HG02943 (cell line): ENCODE measurements at regions not wholly inside any gene's neighbourhood (a gene's known extent, or its start where the extent isn't known, plus 50 kb on each side); places are given as distances from the start of the nearest gene placed in this dataset.
"Not testable (repeated sequence)": the region's sequence is repeated elsewhere in the genome, so short reads cannot be mapped to it uniquely, and the experiment has no call there.

Source experiments
- ATAC-seq: cut with Tn5 transposase; IDR thresholded peaks from one replicate; pipeline ENCODE4 v1.9.1; 2021; ENCODE audit warnings: mild to moderate bottlenecking, low read depth, moderate library complexity; ENCODE audit not compliant: unreplicated experiment

DNA sequence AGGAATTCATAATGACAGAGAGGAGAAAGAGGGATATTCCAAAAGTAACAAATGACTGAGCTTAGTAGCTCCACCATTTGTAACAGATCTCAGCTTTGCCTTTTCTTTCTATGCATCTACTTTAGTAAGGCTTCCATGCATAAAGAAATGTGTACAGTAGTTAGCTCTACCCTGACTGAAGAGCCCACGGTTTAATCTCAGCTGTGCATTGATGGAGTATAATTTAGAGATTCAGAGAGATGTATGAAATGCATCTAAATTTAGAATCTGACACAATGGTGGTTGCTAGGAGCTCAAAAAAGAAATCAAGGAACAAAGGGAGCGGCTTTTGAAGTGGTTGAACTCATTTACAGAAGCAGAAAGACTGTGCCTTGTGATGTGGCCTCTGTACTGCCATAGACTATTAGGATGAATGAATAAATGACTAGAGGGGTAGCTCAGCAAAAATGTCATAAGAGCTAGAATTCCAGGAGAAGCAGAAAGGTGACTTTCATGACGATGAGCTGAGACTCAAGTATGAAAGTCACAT lies 838.6 kb downstream of the RPS29 start:
- no peak for ATAC-seq

DNA sequence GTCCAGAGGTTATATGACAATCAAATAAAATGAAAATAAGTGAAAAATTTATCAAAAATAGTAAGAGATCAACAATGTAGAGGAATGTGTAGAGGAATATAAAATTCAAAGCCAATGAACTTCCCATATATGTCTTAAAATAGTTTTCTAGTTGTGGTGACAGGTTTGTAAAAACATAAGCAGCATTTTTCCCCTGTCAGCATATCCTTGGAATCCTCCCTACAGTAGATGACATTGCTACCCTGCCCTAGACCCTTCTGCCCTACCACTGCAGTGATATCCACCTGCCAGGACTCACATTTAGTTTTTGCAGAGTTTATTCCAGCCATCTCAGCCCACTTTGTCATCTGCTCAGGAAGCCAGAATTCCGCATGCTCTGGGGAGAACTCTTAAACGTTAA lies 842.0 kb downstream of the RPS29 start:
- no peak for ATAC-seq

DNA sequence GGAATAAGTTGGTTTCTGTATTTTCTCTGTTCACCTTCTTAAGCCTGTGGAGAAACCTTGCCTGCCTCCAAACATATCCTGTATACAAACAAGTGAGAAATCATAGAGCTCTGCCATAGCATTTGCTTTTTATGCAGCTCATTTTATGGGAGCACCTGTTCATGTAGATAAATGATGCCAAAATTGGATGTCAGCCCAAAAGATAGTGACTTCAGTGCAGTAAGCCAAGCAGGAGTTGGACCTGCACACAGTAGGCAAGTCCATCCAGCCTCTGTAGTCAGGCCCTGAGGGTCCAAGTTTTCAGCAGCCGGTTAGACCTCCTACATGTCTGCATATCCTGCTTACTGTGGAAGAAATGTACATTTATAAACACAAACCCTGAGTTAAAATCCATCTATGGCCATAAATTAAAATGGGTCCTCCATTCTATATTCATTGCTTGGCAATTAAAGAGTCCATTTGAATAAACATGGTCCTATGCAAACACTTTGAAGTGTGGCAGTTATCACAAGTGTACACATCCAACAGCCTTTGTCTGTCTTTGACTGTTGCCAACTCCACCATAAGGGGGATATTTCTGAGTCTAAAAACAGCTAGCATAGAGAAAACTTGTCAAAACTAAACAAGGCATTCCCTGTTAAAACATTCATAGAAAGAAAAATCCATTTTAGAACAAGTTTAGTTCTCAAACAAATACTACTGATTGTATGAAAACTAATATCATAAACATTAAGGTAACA lies 847.8 kb downstream of the RPS29 start:
- no peak for ATAC-seq

DNA sequence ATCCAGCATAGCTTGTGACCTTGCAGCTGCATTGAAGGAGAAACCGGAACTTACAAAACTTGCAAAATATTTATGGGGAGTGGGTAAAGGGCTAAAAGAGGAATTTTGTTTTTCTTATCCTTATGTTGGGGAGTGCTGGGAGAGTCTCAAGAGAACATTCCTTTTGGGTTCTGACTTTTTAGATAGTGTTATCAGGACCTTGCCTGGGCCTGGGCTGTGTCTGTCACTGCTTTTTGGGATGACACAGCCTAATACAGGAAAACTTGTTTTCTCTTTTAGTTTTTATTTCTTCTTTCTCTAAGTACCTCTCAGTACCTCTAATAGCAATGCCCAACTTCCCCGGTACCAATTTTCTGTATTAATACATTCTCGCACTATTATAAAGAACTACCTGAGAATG lies 850.6 kb downstream of the RPS29 start:
- no peak for ATAC-seq

DNA sequence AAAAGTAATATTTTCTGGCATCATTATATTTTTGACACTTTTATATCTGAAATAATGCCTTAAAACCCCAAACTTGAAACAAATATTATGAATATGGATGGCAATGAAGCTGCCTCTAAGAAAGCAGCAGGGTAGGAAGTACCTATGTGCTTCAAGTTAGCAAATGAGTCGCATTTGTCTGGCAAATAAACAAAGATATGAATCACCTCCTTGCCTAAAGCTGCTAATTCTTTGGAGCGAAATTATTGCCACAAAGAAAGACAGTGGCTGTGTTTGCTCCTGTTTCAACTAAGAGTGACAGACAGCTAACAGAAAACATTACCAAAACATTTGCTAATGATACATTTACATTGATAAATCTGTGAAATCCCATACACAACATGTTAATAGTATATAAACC lies 854.9 kb downstream of the RPS29 start:
- no peak for ATAC-seq

DNA sequence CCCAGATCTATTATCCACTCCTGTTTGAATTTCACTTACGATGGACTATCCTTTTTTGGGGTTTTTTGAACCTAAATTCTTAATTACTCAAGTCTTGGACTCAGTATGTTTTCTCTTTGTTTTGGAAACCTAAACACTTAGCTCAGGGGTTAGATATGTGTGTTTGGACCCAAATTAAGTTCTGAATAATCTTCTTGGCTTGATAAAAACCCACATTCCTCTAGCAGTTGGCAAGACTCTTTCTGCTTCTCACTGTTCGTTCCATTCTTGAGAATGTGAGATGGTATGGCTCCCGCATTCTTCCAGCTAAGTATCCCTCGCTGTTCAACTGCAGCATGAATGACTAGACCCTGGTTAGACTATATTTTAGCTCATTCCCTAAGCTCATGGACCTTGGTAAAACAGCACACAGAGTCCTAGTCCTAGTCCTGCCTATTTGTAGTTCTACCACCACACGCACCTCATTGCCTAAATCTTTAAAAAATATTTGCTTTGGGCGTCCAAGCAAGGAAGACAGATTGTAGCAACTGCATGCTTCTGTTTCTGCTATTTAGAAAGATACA lies 860.0 kb downstream of the RPS29 start:
- ATAC-seq: no peak

DNA sequence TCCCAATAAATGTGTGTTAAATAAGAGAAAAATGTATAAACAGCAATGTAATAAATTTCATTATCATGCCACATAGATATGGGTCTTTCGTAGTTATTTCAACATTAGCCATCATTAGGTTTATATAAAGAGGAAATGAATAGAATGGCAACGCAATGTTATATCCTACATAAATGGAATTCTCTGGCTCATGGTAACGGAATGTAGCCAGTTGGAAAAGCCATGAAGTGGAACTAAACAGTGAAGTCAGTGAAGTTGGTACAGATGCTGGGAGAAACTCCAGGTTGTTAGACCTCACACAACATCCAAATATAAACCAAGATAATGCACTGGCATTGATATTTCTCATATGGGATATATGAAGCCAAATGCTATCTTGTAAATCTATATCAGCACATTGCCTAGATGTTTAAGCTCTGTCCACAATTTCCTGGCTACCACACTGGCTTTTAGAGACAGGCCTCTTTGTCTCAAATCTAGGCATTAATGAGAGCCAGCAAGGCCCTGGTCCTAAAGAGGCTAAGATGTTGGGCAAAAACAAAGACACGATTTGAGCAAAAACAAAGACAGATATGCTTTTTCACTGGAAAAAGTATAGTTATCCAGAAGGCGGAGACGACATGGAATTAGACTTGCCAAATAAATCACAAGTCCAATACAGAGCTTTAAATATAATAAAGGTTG lies 861.0 kb downstream of the RPS29 start:
- ATAC-seq: no peak

DNA sequence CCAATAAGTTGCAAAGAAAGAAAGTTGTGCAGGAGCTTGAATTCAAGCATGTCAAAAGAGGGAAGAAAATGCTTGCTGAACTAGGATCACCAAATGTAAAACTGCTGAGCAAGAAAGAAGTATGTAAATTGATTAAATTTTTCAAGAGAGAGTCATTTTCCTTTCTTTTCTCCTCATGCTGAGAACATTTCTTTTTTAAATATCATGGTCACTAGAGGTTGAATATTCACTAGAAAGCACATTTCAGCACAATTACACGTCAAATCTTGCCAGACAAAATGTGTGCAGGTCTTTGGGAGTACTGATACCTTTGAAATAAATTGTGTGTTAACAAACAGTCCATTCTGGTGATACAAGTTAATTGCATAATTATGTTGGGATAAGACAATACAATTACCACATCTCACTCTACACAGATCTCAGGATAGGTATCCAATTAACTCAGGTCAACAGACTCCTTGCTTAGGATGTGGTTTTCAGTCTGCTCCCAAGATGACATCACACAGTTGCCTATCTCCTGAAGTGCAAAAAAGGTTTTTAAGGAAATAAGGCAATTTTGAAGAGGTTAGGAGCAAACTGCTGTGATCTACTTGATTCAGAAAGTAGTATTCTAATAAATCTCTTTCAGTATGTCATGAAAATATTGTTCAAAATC lies 862.2 kb downstream of the RPS29 start:
- ATAC-seq: no peak

DNA sequence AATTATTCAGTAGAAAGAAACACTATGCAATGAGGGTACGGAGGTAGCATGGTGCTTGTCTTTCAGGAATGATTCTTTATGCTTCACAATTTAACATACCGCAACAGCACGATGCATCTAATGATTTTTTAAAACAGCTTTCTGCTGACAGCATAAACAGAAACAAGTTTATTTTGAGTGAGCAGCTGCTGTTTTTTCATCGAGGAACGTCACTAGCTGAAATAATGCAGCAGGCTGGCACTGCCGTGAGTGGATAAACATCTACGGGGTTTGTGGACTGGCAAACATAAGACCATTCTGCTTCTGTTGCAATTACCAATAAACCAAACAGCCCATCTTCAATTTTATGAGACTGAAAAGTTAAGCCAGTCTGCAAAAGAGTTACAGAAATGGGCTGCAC lies 871.8 kb downstream of the RPS29 start:
- ATAC-seq: no peak

DNA sequence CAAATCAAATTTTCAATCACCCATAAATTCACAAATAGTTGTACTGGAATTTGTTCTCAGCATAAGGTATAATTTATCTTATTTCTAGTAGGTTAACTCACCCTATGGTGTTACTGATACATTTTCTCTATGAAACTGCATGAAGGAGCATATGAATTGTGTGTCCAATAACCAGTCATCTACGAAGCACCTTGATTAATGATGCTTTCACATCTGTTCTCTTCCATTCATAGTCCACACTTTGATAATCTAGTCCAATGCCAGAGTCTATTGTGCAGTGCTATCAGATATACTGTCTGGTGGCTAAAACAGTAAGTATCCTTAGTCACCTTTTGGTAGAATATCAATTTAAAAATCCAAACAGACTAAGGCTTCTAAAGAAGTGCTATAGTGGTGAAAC lies 876.0 kb downstream of the RPS29 start:
- ATAC-seq: no peak

DNA sequence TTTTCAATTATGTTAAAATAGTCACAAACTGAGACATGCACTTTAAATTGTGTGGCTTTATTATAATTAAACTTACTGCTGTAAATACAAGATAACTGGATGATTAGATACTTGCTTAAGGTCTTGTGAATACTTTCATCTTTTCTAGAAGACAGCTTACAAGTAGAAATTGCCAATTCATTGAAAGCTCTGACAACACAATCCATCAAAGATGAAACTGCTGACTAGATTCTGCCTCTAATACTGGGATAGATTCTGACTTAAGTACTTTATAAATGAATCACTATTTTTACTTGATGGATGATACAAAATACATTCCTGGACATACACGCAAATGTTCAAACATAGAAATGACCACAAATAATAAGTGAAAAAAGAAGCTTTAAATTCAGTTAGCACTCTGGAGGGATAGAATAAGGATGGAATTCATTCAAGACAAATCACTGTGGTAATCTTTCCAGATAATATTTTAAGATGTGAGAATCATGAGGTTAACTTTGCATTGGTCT lies 876.8 kb downstream of the RPS29 start:
- ATAC-seq: no peak

DNA sequence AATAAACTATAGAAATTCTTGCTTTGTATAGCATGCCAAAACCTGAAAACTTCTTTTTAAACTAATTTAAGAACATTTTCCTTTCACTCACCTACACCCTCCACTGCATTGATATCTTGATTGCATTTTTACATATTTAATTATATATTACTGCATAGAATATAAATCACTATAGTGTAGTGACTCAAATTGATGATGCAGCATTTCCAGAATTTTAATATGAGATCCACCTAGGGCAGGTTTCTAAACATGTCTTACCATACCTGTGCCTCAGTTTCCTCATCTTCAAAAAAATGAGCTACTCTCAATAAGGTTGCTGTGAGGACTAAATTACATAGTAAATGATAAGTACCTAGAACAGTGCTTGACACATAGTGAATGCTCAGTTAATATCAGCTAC lies 881.5 kb downstream of the RPS29 start:
- no peak for ATAC-seq

DNA sequence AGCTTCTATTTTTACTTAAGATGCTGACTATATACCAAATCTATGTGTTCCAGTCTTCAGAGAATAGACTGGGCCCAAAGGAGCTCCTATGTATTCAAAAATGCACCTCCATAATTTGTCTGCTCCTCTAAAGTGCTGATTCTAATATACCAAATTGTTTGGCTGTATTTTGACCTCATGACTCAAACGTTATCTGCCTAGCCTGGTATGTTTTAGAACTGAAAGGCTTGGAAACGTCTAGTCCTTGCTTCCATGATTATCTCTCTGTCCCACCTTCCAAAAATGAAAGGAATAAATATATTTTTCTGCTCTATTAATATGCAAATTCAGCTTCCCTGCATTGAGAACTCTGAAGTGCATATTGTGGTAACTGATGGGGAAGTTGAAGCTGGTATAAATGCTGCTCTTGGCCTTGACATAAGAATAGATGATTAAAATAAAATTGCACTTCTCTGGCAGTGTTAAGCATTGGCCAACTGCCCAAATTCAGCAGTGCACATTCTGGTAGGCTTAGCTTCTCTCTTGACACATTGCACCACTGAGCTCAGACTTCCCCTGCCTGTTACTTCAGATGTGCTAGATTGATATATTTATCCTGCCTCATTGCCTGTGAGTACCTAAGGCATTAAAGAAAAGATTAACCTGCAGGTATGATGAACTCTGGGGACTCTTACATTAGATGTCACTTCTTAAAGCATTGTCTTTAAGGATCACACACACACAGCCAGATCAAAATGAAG lies 882.3 kb downstream of the RPS29 start:
- no peak for ATAC-seq

DNA sequence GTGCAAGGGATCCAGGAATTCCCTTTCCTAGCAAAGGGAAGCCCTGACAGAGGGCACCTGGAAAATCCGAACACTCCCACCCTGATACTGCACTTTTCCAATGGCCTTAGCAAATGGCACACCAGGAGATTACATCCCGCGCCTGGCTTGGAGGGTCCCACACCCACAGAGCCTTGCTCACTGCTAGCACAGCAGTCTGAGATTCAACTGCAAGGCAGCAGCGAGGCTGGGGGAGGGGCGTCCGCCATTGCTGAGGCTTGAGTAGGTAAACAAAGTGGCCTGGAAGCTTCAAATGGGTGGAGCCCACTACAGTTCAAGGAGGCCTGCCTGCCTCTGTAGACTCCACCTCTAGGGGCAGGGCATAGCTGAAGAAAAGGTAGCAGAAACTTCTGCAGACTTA lies 888.8 kb downstream of the RPS29 start:
- ATAC-seq: not testable (repeated sequence)

DNA sequence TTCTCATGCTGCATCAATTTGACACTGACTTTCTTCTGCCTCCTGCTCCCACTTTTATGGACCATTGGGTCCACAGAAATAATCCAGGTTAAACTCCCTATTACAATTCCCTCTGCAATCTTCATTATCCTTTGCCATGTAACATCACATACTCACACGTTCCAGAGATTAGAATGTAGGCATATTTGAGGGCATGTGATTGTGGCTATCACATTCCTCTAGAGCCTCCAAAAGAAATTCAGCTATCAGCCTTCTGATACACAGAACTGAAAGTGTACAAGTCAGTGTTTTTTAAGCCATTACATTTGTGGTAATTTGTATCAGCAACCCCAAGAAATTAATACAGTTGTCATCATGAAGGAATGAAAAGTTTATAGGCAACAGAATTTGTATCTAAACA lies 892.4 kb downstream of the RPS29 start:
- no peak for ATAC-seq

DNA sequence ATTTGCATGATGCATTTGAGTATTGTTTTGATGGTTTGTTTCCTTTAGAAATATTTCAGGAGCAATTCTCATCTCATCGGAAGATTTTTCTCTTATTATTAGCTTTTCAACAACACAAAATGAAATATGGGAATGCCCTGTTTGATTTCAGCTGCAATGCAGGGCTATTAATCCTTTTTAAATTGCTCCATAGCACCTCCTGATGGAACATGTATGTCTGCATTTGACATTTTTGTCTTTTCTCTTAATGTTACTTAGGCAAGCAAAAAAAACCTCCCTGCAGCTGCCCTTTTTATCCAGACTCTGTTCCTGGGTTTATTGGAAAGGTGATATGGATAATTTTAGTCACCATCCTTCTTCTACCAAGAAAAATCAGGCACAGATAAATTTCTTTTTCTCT lies 895.8 kb downstream of the RPS29 start:
- no peak for ATAC-seq

DNA sequence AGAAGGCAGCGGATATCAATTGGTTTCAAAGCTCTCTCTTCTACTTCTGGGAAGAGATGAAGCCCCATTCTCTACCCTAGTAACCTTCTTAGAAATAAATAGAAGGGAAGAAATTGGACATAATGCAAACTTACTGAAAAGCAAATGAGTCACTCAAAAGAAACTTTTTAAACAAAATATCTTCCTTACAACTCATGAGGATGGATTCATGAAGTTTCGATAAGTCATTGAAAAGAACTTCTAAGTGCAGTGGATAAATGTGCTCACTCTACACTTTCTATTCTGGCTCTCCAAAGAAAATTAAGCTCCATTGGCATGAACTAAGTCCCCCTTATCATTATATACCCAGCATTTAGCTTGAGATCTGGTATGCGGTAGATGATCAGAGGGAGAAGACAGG lies 899.5 kb downstream of the RPS29 start:
- no peak for ATAC-seq

DNA sequence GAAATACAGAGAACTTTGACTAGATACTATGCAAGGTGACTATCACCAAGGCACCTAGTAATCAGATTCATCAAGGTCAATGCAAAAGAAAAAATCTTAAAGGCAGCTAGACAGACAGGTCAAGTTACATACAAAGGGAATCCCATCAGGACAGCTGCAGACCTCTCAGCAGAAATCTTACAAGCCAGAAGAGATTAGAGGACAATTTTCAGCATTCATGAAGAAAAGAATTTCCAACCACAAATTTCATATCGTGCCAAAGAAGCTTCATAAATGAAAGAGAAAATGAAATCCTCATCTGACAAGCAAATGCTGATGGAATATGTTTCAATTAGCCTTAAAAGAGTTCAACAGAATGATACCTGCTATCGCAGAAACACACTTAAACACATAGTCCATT lies 913.7 kb downstream of the RPS29 start:
- no peak for ATAC-seq

DNA sequence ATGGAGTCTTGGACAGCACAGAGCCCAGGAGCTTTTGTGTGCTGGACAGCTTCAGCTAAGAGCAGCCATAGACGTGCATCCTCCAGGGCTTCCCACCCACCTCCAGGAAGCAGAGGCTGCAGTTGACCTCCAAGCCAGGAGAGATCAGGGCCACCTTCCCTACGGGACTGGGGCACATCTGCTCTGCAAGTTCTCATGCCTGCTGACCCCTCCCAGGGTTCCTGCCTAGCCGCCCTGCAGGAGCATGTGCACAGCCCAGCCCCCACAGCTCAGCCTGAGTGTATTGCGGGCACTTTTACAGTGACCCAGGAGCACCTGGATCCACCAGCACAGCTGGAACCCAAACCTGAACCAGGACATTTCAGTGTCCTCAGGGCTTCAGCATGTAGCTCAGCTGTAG lies 915.2 kb downstream of the RPS29 start:
- ATAC-seq: no peak

DNA sequence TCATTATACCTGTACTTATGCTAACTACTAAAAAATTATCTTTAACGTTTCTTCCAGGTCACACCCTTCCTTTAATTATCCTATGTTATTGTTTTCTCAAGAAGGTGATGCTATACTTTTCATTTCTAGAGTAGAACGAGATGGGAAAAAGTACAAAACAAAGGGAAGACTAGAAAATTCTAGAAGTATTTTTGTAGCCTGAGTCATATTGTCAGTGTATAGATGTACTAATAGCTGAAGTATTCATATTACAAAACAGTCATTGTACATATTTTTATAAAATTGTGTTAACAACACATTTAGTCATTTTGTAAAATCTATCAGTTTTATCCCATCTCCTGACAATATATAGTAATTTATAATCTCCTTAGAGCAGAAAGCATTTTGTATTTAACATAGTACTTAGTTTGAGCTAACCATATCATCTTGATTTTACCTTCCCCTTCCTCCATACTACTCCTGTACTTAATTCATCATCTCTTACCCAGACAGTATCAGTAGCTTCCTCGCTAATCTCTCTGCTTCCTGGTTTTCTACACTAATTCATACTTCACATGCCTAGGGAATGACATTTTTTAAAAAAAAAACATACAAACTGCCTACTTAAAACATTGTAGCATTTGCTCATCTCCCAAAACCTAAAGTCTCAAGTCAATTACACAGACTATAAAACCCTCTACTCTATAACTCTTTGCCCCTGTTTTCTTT lies 920.9 kb downstream of the RPS29 start:
- ATAC-seq: no peak
